GM18508 (cell line): ENCODE measurements at regions not wholly inside any gene's neighbourhood (a gene's known extent, or its start where the extent isn't known, plus 50 kb on each side); places are given as distances from the start of the nearest gene placed in this dataset.

Experiments
- ATAC-seq: cut with Tn5 transposase; IDR thresholded peaks from one replicate; pipeline ENCODE4 v1.9.1; 2021; ENCODE audit warnings: moderate number of reproducible peaks; ENCODE audit not compliant: insufficient read depth, unreplicated experiment

DNA sequence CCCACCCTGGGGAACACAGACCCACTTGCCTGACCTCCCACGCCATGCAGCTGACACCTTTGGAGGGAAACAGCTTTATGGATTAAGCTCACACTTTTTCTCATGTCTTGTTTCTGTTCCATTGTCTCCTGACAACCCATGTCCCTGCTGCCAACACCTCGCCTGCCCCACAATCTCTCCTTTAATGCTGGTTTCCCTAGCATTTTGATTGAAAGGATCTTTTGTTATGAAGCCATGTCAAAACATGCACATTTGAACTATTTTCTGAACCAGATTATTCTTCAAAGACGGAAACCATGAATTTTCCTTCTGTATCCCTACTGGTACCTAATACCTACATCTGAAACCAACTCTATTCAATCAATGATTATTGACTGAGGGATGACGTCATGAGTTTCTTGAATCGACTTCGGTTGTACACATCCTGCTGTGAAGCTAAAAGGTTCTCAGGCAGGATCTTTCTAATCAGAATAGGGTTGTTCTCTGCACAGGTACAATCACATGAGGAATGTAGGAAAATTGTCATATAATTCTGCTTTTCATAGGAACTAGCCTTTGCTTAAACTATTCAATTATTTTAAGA lies 106.2 kb upstream of the NEBL start:
- ATAC-seq = no peak

- ATAC-seq = no peak
Observed at GRCh38 chr10:21002091-21002878, 105.2 kb upstream of the NEBL start.

GRCh38 chr10:20999699-21000098 lies 102.6 kb upstream of the NEBL start:
- no peak for ATAC-seq

GRCh38 chr10:20998036-20998435 lies 100.9 kb upstream of the NEBL start:
- no peak for ATAC-seq

GRCh38 chr10:20995123-20995987 lies 98.2 kb upstream of the NEBL start:
- no peak for ATAC-seq

DNA sequence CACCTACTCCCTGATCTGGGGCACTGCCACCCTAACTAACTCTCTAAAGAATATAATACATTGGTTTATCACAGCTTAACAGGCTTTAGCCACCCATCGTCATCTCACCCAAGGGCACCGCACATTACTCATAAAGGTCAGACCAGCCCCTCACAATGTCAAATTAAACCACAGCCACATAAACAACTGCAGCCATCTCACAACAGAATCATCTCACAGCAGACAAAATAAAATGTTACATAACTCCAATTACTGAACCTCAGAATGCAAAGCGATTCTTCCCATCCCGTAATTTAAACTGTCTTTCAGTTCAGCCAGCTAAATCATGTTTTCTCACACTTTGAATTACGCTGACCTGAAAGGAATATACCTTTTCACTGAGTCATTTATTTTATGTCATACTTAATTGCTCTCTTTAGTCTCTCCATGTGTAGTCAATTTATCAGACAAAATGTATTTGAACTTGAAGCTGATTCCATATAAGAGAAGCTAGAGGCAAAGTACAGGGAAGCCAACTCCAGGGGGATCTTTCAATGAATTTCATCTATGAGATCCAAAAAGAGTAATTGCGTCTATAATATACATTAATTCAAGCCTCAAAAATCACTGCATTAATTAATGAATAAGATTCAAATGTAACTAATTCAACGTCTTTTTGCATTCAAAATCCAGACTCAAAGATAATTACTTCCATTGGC lies 96.9 kb upstream of the NEBL start:
- no peak for ATAC-seq

DNA sequence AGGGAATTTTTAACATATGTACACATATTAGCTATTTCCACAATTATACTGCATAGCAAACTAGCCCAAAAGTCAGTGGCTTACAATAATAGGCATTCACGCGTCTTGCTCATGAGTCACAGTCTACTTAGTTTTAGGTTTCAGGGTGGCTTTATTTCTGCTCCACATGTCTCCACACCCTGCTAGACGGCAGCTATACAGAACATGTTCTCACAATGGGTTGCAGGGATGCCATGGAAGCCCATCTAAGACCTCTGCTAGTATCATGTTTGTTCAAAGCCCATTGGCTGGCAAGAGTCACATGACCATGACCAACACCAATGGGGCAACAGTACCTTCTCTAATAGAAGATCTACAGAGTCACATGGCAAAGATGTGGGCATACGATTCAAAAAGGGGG lies 96.3 kb upstream of the NEBL start:
- no peak for ATAC-seq

DNA sequence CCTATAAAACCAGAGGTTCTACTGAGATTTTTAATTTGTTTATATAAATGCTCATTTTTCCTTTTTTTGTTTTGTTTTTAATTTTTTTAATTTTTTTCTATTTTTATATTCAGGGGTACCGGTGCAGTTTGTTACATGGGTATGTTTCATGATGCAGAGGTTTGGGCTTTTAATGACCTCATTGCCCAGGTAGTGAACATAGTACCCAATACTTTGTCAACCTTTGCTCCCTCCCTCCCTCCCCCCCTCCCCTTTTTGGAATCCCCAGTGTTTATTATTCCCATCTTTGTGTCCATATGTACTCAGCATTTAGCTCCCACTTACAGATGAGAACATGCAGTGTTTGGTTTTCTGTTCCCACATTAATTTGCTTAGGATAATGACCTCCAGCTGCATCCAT lies 94.4 kb upstream of the NEBL start:
- no peak for ATAC-seq

GRCh38 chr10:20990604-20991003 lies 93.5 kb upstream of the NEBL start:
- no peak for ATAC-seq

DNA sequence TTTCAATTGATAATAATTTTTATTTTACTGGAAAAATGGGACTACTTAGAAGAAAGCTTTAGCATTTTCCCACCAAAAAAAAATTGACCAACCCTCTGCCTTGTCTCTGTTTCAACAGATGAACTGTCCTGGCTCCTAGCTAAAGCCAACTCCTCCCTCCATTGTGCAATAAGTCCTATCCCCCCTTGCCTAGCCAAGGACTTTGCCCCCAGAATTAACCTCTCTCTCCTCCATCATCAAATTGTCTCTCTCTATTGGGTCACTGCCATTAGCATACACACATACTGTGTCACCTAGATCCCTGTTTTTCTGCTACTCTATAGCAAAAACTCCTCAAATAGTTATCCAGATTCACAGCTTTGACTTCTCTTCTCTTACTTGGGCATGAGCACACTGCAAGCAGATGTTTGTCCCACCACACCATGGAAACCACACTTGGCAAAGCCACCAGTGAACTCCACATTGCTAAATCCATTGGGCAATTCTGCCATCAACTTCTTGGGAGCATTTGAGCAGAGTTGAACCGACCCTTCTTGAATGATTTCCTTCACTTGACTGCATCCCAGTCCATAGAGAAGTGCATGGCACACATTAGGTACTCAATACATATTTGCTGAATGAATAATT lies 91.4 kb upstream of the NEBL start:
- ATAC-seq = no peak

GRCh38 chr10:20986049-20986448 lies 88.9 kb upstream of the NEBL start:
- ATAC-seq = no peak

DNA sequence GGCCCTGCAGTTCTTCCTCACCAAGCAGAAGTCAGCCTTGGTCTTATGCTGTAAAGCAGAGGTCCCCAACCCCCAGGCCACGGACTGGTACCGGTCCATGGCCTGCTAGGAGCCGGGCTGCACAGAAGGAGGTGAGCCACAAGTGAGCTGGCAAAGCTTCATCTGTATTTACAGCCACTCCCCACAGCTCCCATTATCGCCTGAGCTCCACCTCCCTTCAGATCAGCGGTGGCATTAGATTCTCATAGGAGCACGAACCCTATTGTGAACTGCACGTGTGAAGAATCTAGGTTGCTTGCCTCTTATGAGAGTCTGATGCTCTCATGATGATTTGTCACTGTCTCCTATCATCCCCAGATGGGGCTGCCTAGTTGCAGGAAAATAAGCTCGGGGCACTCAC lies 87.6 kb upstream of the NEBL start:
- ATAC-seq = no peak

DNA sequence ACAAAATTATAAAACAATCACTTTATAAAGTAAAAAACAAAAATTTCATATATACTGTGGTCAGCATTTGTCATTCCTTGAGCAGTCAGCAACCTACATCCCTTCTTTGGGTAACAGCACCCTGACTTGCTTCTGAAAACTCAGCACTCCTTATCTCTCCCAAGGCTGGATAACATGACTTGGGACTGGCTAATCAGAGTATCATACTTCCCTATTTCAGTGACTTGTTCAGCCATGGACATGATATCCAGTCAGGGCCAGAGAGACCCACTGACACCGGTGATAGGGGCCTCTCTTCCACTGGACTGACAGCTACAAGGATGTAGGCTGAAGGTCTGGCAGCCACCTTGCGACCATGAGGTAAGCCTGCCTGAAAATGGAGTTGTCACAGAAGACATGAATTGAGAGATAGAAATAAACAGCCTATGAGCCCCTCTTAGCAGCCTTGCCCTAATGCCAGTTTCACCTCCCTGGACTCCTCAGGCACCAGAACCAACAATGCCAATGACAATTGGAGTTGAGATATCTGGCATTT lies 84.4 kb upstream of the NEBL start:
- no peak for ATAC-seq

DNA sequence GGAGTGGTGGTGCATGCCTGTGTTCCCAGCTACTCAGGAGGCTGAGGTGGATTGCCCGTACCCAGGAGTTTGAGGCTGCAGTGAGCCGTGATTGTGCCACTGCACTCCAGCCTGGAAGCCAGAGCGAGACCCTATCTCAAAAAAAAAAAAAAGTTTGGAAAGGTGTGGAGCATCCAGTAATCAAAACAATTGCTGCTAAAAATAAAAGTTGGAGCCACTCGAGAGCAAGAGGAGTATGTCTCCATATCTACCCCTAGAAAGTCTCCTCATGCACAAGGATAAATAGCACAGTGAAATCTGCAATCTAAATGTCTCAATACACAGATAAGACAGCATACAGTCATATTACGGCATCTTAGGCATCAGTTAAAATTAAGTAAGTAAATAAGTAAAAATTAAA lies 81.5 kb upstream of the NEBL start:
- ATAC-seq = no peak

GRCh38 chr10:20977300-20977699 lies 80.2 kb upstream of the NEBL start:
- no peak for ATAC-seq

DNA sequence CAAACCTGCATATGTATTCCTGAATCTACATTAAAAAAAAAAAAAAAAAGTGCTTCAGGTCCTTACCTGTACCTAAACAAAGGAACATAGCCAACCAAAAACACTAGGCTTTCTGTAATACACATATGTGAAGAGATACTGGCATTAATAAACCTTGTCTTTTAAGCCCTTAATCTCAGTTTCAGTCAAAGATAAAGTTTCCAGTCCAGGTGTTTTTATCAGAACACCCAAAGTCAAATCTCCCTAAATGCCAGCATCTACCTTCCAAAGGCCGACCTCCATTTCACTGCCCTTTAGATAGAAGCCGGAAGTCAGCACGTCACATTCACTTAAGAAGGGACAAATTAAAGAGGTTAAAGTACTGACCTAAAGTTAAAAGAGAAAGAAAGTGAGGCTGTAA lies 79.8 kb upstream of the NEBL start:
- no peak for ATAC-seq

- no peak for ATAC-seq
Observed at GRCh38 chr10:20976390-20976789, 79.3 kb upstream of the NEBL start.

- no peak for ATAC-seq
Observed at GRCh38 chr10:20975236-20975635, 78.1 kb upstream of the NEBL start.

DNA sequence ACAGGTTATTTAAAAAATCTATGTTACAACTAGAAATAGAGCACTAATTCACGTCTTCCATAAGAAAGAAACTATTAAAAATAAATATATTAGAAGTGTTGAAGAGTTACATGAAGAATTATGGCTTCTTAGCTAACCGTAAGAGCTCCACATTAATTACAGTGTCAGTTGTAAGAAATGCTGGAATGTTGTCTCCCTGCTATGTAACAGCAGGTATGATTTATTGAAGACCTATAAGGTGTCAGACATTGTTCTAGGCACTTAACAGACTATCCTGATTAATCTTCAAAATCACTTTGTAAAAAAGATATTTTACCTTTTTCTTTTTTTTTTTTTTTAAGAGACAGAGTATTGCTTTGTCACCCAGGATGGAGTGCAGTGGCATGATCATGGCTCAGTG lies 75.8 kb upstream of the NEBL start:
- no peak for ATAC-seq

- no peak for ATAC-seq
Observed at GRCh38 chr10:20971901-20972300, 74.8 kb upstream of the NEBL start.
